NCI-H748 (cell line): ENCODE measurements at regions not wholly inside any gene's neighbourhood (a gene's known extent, or its start where the extent isn't known, plus 50 kb on each side); places are given as distances from the start of the nearest gene placed in this dataset.
"Not testable (repeated sequence)": the region's sequence is repeated elsewhere in the genome, so short reads cannot be mapped to it uniquely, and the experiment has no call there.

Experiments used
- DNase-seq: peaks from one replicate; lab custom pipeline; 2025; ENCODE audit not compliant: unreplicated experiment; lab: John Stamatoyannopoulos, UW

DNA sequence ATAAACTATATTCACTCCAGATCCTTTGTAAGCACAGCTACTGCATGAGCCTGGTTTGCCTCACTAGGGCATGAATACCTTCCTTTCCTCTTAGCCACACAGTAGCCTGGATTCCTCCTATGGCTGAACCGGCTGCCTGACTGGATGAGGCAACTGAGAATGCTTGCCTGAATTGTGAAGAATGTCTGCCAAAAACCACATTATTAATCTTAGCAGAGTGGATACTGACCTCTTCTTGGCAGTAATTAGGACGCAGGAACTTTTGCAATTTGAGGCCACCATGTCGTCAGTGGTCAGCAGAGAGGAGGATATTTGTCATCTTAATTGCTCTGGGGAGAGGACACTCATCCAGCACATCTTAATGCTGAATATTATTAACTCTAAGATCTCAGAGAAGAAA, 651.8 kb upstream of the GOT2 start:
- DNase-seq, result no peak

DNA sequence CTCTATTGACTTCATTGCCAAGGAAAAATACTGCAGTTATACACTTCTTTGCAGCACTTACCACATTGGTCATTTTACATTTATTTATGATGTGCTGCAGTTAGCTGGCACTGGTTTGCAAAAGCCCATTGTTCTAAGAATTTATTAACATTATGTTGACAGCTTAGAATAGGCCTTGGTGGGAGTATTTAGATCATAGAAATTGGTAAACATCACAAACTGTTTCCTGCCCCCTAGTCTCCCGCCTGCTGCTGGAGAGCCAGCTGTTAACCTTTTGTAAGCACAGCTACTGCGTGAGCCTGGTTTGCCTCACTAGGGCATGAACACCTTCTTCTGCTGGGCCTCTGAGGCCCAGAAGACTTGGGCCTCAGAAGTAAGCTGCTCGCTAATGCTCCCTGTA, 651.4 kb upstream of the GOT2 start:
- no peak for DNase-seq

GRCh38 chr16:59373632-59374031, 639.5 kb upstream of the GOT2 start:
- DNase-seq, result no peak

DNA sequence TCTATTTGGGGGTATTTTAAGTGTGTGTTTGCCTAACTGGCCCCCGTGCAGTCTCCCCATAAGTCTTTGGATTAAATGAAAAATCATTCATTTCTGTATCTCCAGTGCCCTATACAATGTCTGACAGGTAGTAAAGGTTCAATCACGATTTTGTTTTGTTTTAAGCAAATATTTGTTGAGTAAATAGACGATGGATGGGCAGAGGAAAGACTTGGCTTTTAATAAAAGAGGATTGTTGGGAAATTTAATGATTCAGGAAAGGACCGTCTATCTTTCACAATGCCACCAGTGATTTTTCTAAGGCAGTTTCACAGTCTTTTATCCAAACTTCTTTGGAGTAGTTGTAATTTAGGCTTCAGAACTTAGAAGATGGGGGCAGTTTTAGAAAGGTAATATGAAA, 636.6 kb upstream of the GOT2 start:
- DNase-seq, result peak; percentile 8

- no peak for DNase-seq
Measured at GRCh38 chr16:59369523-59369922, 635.4 kb upstream of the GOT2 start.

DNA sequence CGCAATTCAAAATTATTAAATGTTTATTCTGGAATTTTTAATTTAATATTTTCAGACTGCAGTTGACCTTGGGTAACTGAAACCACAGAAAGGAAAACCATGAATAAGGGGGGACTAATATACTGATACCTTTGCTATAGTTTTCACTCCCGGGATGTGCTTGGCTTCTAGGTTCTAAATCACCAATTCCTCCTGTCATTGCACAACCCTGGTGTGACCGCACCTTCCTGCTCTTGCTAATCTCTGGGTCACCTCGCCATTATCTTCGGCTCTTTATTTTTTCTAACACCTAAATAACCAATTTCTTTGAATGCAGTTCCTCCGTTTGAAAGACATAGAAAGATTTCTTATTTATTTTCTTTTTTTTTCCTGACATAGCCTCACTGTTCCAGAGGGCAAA, 634.5 kb upstream of the GOT2 start:
- DNase-seq, result no peak

DNA sequence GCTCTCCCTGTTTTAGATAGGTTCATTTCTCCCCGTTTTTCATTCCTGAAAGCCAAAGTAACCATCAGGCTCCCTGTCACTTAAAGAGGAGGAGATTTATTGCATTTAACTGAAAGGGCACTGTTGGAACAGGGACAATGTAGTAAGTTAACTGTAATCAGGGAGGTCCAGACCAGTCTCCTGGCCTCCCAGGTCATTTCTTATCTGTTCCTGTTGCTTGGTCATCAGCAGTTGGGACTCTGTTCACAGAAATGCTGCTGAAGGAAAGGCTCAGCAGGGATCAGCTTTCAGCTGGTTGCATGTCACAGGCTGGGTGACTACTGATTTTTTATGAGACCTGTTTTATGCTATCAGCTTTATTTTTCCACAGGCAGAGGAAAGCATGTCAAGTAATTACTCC, 622.6 kb upstream of the GOT2 start:
- peak; percentile 10 for DNase-seq

GRCh38 chr16:59356144-59356543, 622.0 kb upstream of the GOT2 start:
- DNase-seq, result no peak

- DNase-seq, result no peak
Measured at GRCh38 chr16:59355704-59356103, 621.6 kb upstream of the GOT2 start.

GRCh38 chr16:59351305-59351903, 617.3 kb upstream of the GOT2 start:
- DNase-seq, result no peak

GRCh38 chr16:59350670-59351069, 616.6 kb upstream of the GOT2 start:
- DNase-seq, result no peak

GRCh38 chr16:59342669-59343068, 608.6 kb upstream of the GOT2 start:
- DNase-seq, result no peak

GRCh38 chr16:59341368-59341767, 607.3 kb upstream of the GOT2 start:
- no peak for DNase-seq

DNA sequence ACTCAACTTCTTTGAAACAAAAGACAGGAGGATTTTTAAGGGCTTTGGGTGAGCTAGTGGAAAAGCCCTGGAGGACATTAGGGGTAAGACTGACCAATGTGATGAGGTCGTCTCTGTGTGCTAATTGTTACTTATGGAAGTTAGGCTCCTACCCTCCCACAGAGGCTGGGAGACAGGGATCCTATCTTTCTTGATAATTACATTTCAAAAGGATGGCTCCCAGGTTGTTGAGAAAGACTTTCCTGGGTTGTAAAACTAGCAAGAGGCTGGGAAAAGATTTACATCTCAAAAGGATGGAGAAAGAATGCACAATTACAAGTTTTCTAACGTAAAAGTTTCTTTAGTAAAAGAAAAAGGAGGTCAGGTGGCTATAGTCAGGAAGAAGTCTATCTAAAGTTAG, 605.8 kb upstream of the GOT2 start:
- DNase-seq, result no peak

DNA sequence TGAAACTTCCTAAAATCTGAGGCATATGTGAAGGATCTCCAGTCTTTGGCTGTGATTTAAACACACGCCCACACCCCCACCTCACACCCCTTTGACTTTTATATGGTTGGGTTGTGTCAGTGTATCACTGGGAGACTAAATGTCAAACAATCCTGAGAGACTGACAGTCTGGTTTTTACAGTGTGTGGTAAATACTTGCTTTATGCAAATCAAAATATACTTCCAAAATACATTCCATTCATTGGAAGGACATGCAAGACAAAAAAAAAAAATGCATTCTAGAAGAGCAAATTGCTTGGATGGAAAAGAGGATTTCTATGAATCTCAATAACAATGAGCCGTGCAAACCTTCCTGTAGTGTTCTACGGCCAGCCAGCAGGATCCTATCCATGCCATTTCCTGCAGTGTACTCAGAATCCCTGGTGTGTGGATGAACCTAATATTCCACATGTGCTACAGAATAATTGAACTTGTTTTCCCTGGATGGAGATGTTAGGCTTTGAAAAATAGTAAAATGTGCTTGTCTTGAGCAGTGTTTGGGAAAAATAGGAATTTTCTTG, 602.1 kb upstream of the GOT2 start:
- DNase-seq, result no peak

GRCh38 chr16:59331708-59332107, 597.6 kb upstream of the GOT2 start:
- DNase-seq, result not testable (repeated sequence)

DNA sequence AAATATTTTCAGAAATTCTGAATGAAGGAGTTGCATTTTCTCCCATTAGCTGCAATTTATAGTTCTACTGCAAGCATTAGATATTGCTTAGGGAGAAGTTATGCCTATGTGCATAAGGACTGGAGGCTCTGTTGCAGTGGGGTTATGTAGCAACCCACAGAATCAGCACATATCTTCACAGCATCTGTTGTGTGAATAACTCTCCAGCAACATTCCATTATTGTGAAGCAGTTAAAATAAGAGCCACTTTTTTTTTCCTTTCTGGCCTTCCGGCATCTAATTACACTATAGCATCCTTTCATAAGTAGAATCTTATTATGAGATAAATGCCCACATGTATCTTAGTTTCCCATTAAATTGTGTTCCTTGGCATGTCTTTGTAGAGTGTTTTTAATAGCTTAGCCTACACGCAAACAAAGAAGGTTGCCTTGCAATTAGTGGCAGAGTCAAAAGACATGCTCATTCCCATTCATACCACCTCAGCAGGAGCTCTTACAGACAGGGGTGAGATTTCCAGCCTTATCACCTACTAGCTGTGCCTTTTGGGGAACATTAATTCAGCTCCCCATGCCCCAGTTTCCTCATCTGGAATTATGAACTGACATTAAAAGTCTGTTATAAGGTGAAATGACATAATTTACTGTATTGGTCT, 596.0 kb upstream of the GOT2 start:
- no peak for DNase-seq

DNA sequence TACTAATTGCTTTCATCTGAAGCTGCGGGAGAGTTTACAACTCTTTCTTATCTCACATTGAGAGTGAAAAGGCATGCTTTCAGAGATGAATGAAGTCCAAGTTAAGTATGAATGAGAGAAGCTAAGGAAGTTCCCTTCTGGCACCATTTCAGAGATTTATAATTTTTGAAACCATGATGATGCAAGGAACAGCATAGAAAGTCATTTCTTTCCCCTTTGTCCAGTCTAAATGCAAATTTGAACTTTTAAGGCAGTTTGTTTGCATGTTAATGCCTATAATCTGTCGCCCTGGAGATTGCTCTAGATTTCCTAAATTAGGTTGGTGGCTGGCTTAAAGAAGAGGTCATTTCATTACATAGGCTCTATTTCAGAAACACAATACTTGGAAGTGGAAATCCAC, 594.8 kb upstream of the GOT2 start:
- no peak for DNase-seq

- no peak for DNase-seq
Measured at GRCh38 chr16:59327894-59328293, 593.8 kb upstream of the GOT2 start.

GRCh38 chr16:59326955-59327354, 592.8 kb upstream of the GOT2 start:
- no peak for DNase-seq

DNA sequence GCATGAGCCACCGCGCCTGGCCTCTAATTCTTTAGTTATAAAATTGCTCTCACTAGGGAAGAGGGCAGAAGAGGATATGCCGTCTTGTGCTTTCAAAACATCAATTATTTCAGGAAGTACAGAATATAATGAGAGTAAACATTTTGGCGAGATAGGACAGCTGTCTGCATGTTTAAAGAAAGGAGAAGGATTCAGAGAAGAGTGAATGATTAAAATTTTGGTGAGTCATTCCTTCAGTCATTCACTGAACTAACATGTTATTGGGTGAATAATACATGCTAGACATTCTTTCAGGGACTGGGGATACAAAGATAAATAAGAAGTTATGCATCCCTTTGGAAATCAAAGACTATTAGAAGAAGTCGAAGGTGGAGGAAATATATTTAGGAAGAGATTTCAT, 590.3 kb upstream of the GOT2 start:
- DNase-seq, result no peak

DNA sequence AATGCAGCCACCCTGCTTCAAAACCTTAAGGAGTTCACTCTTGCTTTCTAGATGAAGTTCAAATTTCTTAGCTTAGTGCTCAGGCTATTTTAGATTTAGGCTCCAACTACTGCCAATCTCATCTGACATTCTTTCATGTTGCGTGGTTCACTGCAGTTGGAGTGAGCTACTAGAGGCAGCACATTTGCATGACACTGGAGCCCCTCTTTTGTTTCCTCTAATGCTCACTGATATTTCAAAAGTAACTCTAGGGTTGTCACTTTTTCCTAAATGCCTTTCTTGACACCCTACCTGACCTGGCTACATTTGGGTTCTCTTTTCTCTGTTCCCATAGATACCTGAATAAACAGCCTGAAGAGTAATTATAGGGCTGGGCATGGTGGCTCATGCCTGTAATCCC, 586.5 kb upstream of the GOT2 start:
- DNase-seq, result no peak

DNA sequence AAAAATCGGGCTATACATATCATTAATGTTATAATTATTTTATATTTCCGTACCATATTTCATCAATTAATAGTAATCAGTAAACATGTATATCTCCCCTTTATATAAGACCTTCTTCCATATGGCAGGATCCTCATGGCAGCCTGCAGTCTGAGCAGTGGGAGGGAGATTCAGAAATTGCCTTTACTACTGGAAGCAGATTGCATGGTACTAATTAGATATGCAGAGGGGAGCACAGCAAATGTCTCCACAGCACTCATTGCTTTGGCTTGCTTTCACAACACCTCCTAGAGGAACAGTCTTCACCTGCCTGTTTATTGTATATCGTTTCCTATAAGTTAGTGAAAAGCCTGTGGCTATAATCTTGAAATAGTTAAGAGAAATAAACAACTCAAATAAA, 585.8 kb upstream of the GOT2 start:
- DNase-seq, result no peak
